ENCODE measurements at regions not wholly inside any gene's neighbourhood (a gene's known extent, or its start where the extent isn't known, plus 50 kb on each side); places are given as distances from the start of the nearest gene placed in this dataset.
"Not testable (repeated sequence)": the region's sequence is repeated elsewhere in the genome, so short reads cannot be mapped to it uniquely, and the experiment has no call there.

GRCh38 chr16:18148132-18148531 lies 188.4 kb downstream of the NPIPA8 start:
- not testable (repeated sequence) for DNase-seq

- DNase-seq, result not testable (repeated sequence)
Measured at GRCh38 chr16:18146601-18147142, 189.9 kb downstream of the NPIPA8 start.

GRCh38 chr16:18142066-18142465 lies 194.5 kb downstream of the NPIPA8 start:
- DNase-seq, result not testable (repeated sequence)

- DNase-seq, result not testable (repeated sequence)
Measured at GRCh38 chr16:18136288-18136687, 200.2 kb downstream of the NPIPA8 start.

- not testable (repeated sequence) for DNase-seq
Measured at GRCh38 chr16:18135024-18135423, 201.5 kb downstream of the NPIPA8 start.

- not testable (repeated sequence) for DNase-seq
Measured at GRCh38 chr16:18131587-18131986, 204.9 kb downstream of the NPIPA8 start.

- not testable (repeated sequence) for DNase-seq
Measured at GRCh38 chr16:18130478-18131120, 205.9 kb downstream of the NPIPA8 start.

GRCh38 chr16:18127033-18127432 lies 209.5 kb downstream of the NPIPA8 start:
- DNase-seq, result not testable (repeated sequence)

- not testable (repeated sequence) for DNase-seq
Measured at GRCh38 chr16:18119092-18119491, 217.4 kb downstream of the NPIPA8 start.

GRCh38 chr16:18118684-18119083 lies 217.9 kb downstream of the NPIPA8 start:
- DNase-seq, result not testable (repeated sequence)

GRCh38 chr16:18118071-18118470 lies 218.5 kb downstream of the NPIPA8 start:
- DNase-seq, result not testable (repeated sequence)

GRCh38 chr16:18104412-18104811 lies 232.1 kb downstream of the NPIPA8 start:
- DNase-seq, result not testable (repeated sequence)

GRCh38 chr16:18101077-18101476 lies 235.5 kb downstream of the NPIPA8 start:
- not testable (repeated sequence) for DNase-seq

- DNase-seq, result not testable (repeated sequence)
Measured at GRCh38 chr16:18092605-18093004, 243.9 kb downstream of the NPIPA8 start.

- not testable (repeated sequence) for DNase-seq
Measured at GRCh38 chr16:18080658-18081363, 255.7 kb downstream of the NPIPA8 start.

GRCh38 chr16:18077910-18078309 lies 258.6 kb downstream of the NPIPA8 start:
- not testable (repeated sequence) for DNase-seq

- no peak for DNase-seq
Measured at GRCh38 chr16:18072161-18072560, 264.4 kb downstream of the NPIPA8 start.

- no peak for DNase-seq
Measured at GRCh38 chr16:18069683-18070082, 266.9 kb downstream of the NPIPA8 start.

GRCh38 chr16:18068477-18068876 lies 268.1 kb downstream of the NPIPA8 start:
- DNase-seq, result no peak

- no peak for DNase-seq
Measured at GRCh38 chr16:18062713-18063112, 273.8 kb downstream of the NPIPA8 start.

- DNase-seq, result no peak
Measured at GRCh38 chr16:18060351-18060750, 276.2 kb downstream of the NPIPA8 start.

GRCh38 chr16:18059577-18059976 lies 277.0 kb downstream of the NPIPA8 start:
- DNase-seq, result no peak

GRCh38 chr16:18059089-18059488 lies 277.4 kb downstream of the NPIPA8 start:
- DNase-seq, result no peak

- DNase-seq, result no peak
Measured at GRCh38 chr16:18055411-18055916, 281.1 kb downstream of the NPIPA8 start.
